ENCODE measurements at regions not wholly inside any gene's neighbourhood (a gene's known extent, or its start where the extent isn't known, plus 50 kb on each side); places are given as distances from the start of the nearest gene placed in this dataset.

- Histone ChIP-seq H3K4me3 (ENCODE audit: low read depth, low read length) (no peak overlapping the region), H4K12ac (ENCODE audit: low read depth, low read length) (no peak overlapping the region), H3K14ac (ENCODE audit: low read length) (no peak overlapping the region), H3K23ac (ENCODE audit: low read length) (no peak overlapping the region), H2BK5ac (ENCODE audit: low read depth, low read length, poor library complexity) (no peak overlapping the region), H3K4ac (ENCODE audit: low read depth, low read length) (no peak overlapping the region), H3K27me3 (ENCODE audit: insufficient read depth, low read length) (no peaks in the 10 kb centered on the region), H2AK5ac (ENCODE audit: low read length) (no peak overlapping the region), H2BK120ac (ENCODE audit: insufficient read depth, low read length, poor library complexity) (no peak overlapping the region), H3K79me2 (ENCODE audit: control insufficient read depth, insufficient read depth, low read length, poor library complexity) (no peaks in the 10 kb centered on the region), H3K9ac (ENCODE audit: low read length) (no peak overlapping the region), H4K91ac (ENCODE audit: low read depth, low read length) (no peak overlapping the region), H3K79me1 (ENCODE audit: low read length) (no peaks in the 10 kb centered on the region), H3K18ac (ENCODE audit: low read length) (no peak overlapping the region), H3K27ac (ENCODE audit: low read depth, low read length) (no peak overlapping the region), H3K4me2 (ENCODE audit: low read length) (no peak overlapping the region), H4K8ac (ENCODE audit: low read depth, low read length) (no peak overlapping the region), H2BK12ac (ENCODE audit: low read length) (no peak overlapping the region), H3K4me1 (ENCODE audit: control insufficient read depth in 1 of 2, insufficient read depth in 2 of 2, low read length in 2 of 2) (no peaks in the 10 kb centered on the region), H3K9me3 (ENCODE audit: insufficient read depth, low read depth, low read length) (no peaks in the 10 kb centered on the region), H3K36me3 (ENCODE audit: control insufficient read depth in 1 of 2, insufficient read depth in 2 of 2, low read length in 2 of 2) (no peaks in the 10 kb centered on the region), H2AFZ (ENCODE audit: insufficient read depth, low read length, poor library complexity) (no peak overlapping the region)
- WGBS (ENCODE audit: extremely low coverage, insufficient coverage, insufficient read length) = no CpG with 5 or more reads among the region's 1 CpG
- DNase-seq = no peak
Measured at GRCh38 chr5:97418462-97418861, 235.4 kb upstream of the RIOK2 start.

DNA sequence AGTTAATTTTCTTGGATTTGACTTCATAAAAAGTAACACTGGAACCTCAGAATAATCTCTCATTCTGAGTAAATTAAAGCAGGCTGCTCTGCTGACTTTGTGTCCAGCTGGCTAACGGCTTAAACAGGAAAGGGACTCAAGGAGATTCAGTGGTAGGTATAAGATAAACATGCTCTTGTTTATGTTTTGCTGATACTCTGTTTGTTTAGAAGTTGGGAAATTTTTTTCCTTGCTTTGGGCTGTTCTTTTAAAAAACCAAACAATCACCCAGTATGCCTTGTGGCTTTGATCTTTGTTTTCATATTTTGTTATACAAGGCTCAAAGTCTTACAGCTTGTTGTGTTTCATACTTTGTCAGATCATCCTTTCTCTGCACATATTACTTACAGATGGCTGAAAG lies 237.6 kb upstream of the RIOK2 start:
- Histone ChIP-seq H3K9ac (ENCODE audit: low read length) (no peak overlapping the region), H3K9me3 (ENCODE audit: insufficient read depth, low read depth, low read length) (no peaks in the 10 kb centered on the region), H3K14ac (ENCODE audit: low read length) (no peak overlapping the region), H2BK5ac (ENCODE audit: low read depth, low read length, poor library complexity) (no peak overlapping the region), H2BK12ac (ENCODE audit: low read length) (no peak overlapping the region), H3K36me3 (ENCODE audit: control insufficient read depth in 1 of 2, insufficient read depth in 2 of 2, low read length in 2 of 2) (no peaks in the 10 kb centered on the region), H3K4ac (ENCODE audit: low read depth, low read length) (no peak overlapping the region), H3K4me2 (ENCODE audit: low read length) (no peak overlapping the region), H4K8ac (ENCODE audit: low read depth, low read length) (no peak overlapping the region), H4K12ac (ENCODE audit: low read depth, low read length) (no peak overlapping the region), H2AK5ac (ENCODE audit: low read length) (no peak overlapping the region), H3K27ac (ENCODE audit: low read depth, low read length) (no peak overlapping the region), H2BK120ac (ENCODE audit: insufficient read depth, low read length, poor library complexity) (no peak overlapping the region), H3K23ac (ENCODE audit: low read length) (no peak overlapping the region), H3K79me2 (ENCODE audit: control insufficient read depth, insufficient read depth, low read length, poor library complexity) (no peaks in the 10 kb centered on the region), H3K4me3 (ENCODE audit: low read depth, low read length) (no peak overlapping the region), H4K91ac (ENCODE audit: low read depth, low read length) (no peak overlapping the region), H3K27me3 (ENCODE audit: insufficient read depth, low read length) (no peaks in the 10 kb centered on the region), H3K79me1 (ENCODE audit: low read length) (no peaks in the 10 kb centered on the region), H3K18ac (ENCODE audit: low read length) (no peak overlapping the region), H2AFZ (ENCODE audit: insufficient read depth, low read length, poor library complexity) (no peak overlapping the region), H3K4me1 (ENCODE audit: control insufficient read depth in 1 of 2, insufficient read depth in 2 of 2, low read length in 2 of 2) (no peaks in the 10 kb centered on the region)
- no peak for DNase-seq
- WGBS (ENCODE audit: extremely low coverage, insufficient coverage, insufficient read length) = no CpG with 5 or more reads among the region's 1 CpG

DNA sequence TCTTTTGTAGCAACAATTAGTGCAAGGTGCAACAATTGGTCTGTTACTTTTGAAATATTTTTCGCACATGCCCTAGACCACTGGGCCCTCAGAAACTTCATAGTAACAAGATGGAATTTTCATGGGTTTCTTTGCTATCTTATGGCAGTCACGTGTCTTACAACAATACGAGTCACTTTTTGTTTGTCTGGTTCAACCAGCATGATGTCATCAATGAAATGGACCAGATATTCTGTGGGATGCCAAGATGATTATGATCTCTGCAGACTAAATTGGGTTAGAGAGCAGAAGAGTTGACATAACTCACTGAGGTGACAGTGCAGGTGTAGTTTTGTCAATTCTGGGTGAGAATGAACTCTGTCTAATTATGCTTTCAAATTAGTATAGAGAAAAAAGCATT lies 239.6 kb upstream of the RIOK2 start:
- no peaks in the 10 kb centered on the region for H3K9me3 ChIP-seq (ENCODE audit: insufficient read depth, low read depth, low read length)
- no peak overlapping the region for H3K4me2 ChIP-seq (ENCODE audit: low read length)
- no peak overlapping the region for H3K4me3 ChIP-seq (ENCODE audit: low read depth, low read length)
- WGBS (ENCODE audit: extremely low coverage, insufficient coverage, insufficient read length) = no CpG with 5 or more reads among the region's 3 CpGs
- no peak overlapping the region for H3K14ac ChIP-seq (ENCODE audit: low read length)
- no peak overlapping the region for H2BK120ac ChIP-seq (ENCODE audit: insufficient read depth, low read length, poor library complexity)
- no peaks in the 10 kb centered on the region for H3K36me3 ChIP-seq (ENCODE audit: control insufficient read depth in 1 of 2, insufficient read depth in 2 of 2, low read length in 2 of 2)
- H3K23ac ChIP-seq (ENCODE audit: low read length) = no peak overlapping the region
- no peak overlapping the region for H3K27ac ChIP-seq (ENCODE audit: low read depth, low read length)
- H4K91ac ChIP-seq (ENCODE audit: low read depth, low read length) = no peak overlapping the region
- no peaks in the 10 kb centered on the region for H3K79me2 ChIP-seq (ENCODE audit: control insufficient read depth, insufficient read depth, low read length, poor library complexity)
- H3K27me3 ChIP-seq (ENCODE audit: insufficient read depth, low read length) = no peaks in the 10 kb centered on the region
- no peaks in the 10 kb centered on the region for H3K4me1 ChIP-seq (ENCODE audit: control insufficient read depth in 1 of 2, insufficient read depth in 2 of 2, low read length in 2 of 2)
- no peaks in the 10 kb centered on the region for H3K79me1 ChIP-seq (ENCODE audit: low read length)
- no peak overlapping the region for H3K9ac ChIP-seq (ENCODE audit: low read length)
- no peak overlapping the region for H2AK5ac ChIP-seq (ENCODE audit: low read length)
- no peak overlapping the region for H3K18ac ChIP-seq (ENCODE audit: low read length)
- DNase-seq = no peak
- no peak overlapping the region for H4K12ac ChIP-seq (ENCODE audit: low read depth, low read length)
- H4K8ac ChIP-seq (ENCODE audit: low read depth, low read length) = no peak overlapping the region
- H2BK5ac ChIP-seq (ENCODE audit: low read depth, low read length, poor library complexity) = no peak overlapping the region
- no peak overlapping the region for H3K4ac ChIP-seq (ENCODE audit: low read depth, low read length)
- no peak overlapping the region for H2AFZ ChIP-seq (ENCODE audit: insufficient read depth, low read length, poor library complexity)
- H2BK12ac ChIP-seq (ENCODE audit: low read length) = no peak overlapping the region

- no peak overlapping the region for H3K4me2 ChIP-seq (ENCODE audit: low read length)
- H2AFZ ChIP-seq (ENCODE audit: insufficient read depth, low read length, poor library complexity) = no peak overlapping the region
- no peaks in the 10 kb centered on the region for H3K9me3 ChIP-seq (ENCODE audit: insufficient read depth, low read depth, low read length)
- H3K79me2 ChIP-seq (ENCODE audit: control insufficient read depth, insufficient read depth, low read length, poor library complexity) = no peaks in the 10 kb centered on the region
- H2AK5ac ChIP-seq (ENCODE audit: low read length) = no peak overlapping the region
- H3K23ac ChIP-seq (ENCODE audit: low read length) = no peak overlapping the region
- H3K79me1 ChIP-seq (ENCODE audit: low read length) = no peaks in the 10 kb centered on the region
- H3K9ac ChIP-seq (ENCODE audit: low read length) = no peak overlapping the region
- H3K27ac ChIP-seq (ENCODE audit: low read depth, low read length) = no peak overlapping the region
- no peak overlapping the region for H2BK120ac ChIP-seq (ENCODE audit: insufficient read depth, low read length, poor library complexity)
- H3K4ac ChIP-seq (ENCODE audit: low read depth, low read length) = no peak overlapping the region
- H4K8ac ChIP-seq (ENCODE audit: low read depth, low read length) = no peak overlapping the region
- no peak overlapping the region for H4K12ac ChIP-seq (ENCODE audit: low read depth, low read length)
- no peak overlapping the region for H2BK12ac ChIP-seq (ENCODE audit: low read length)
- no peaks in the 10 kb centered on the region for H3K4me1 ChIP-seq (ENCODE audit: control insufficient read depth in 1 of 2, insufficient read depth in 2 of 2, low read length in 2 of 2)
- no peak overlapping the region for H2BK5ac ChIP-seq (ENCODE audit: low read depth, low read length, poor library complexity)
- H3K4me3 ChIP-seq (ENCODE audit: low read depth, low read length) = no peak overlapping the region
- no peak overlapping the region for H3K14ac ChIP-seq (ENCODE audit: low read length)
- no peak for DNase-seq
- H4K91ac ChIP-seq (ENCODE audit: low read depth, low read length) = no peak overlapping the region
- H3K27me3 ChIP-seq (ENCODE audit: insufficient read depth, low read length) = no peaks in the 10 kb centered on the region
- H3K18ac ChIP-seq (ENCODE audit: low read length) = no peak overlapping the region
- H3K36me3 ChIP-seq (ENCODE audit: control insufficient read depth in 1 of 2, insufficient read depth in 2 of 2, low read length in 2 of 2) = no peaks in the 10 kb centered on the region
- WGBS (ENCODE audit: extremely low coverage, insufficient coverage, insufficient read length) = no CpG with 5 or more reads among the region's 4 CpGs
Measured at GRCh38 chr5:97425511-97425910, 242.5 kb upstream of the RIOK2 start.
